Common myeloid progenitor, CD34-positive (primary cell): ENCODE measurements at regions not wholly inside any gene's neighbourhood (a gene's known extent, or its start where the extent isn't known, plus 50 kb on each side); places are given as distances from the start of the nearest gene placed in this dataset.

ENCODE experiments used
- CTCF ChIA-PET: fragments of 350-600 bp; sonication (Branson Sonifier 250); formaldehyde crosslinking; loops from one replicate; lab custom pipeline; 2021; ENCODE audit warnings: antibody characterized with exemption; lab: Charles Lee
- POLR2A ChIA-PET: fragments of 350-600 bp; sonication (Branson Sonifier 250); formaldehyde crosslinking; loops from one replicate; lab custom pipeline; 2021; ENCODE audit warnings: antibody characterized with exemption; lab: Charles Lee
- DNase-seq, 3 donors: peaks; one replicate each; pipeline versions ENCODE4 v3.0.0 to v3.0.0-alpha.2; 2013
- H3K27ac ChIP-seq, 2 experiments: 1 replicate in 1 of 2; 2 replicates in 1 of 2; pipeline ENCODE4 v1.7.0; 2013; ENCODE audit warnings: inconsistent platforms in 2 of 2, low read length in 2 of 2, mild to moderate bottlenecking in 2 of 2, low read depth in 1 of 2, moderate library complexity in 1 of 2; ENCODE audit not compliant: severe bottlenecking in 2 of 2, insufficient read depth in 1 of 2, poor library complexity in 1 of 2
- H3K27me3 ChIP-seq, 5 experiments: replicated peaks in 2 of 5; 1 replicate in 3 of 5; 2 replicates in 2 of 5; pipeline versions ENCODE4 v1.6.1 to v1.7.0; 2013; ENCODE audit warnings: low read length in 4 of 5, mild to moderate bottlenecking in 2 of 5, moderate library complexity in 2 of 5, inconsistent platforms in 1 of 5; ENCODE audit not compliant: insufficient read depth in 5 of 5, control insufficient read depth in 4 of 5
- H3K36me3 ChIP-seq, 4 experiments: 1 replicate in 2 of 4; 2 replicates in 2 of 4; pipeline versions ENCODE4 v1.6.1 to v1.7.0; 2013; ENCODE audit warnings: low read length in 3 of 4, control low read depth in 1 of 4, mild to moderate bottlenecking in 1 of 4; ENCODE audit not compliant: control insufficient read depth in 4 of 4, insufficient read depth in 4 of 4
- H3K4me1 ChIP-seq, 4 experiments: 1 replicate in 3 of 4; 2 replicates in 1 of 4; pipeline versions ENCODE4 v1.6.1 to v1.7.1; 2013; ENCODE audit warnings: low read length in 3 of 4, mild to moderate bottlenecking in 3 of 4, control low read depth in 1 of 4, inconsistent platforms in 1 of 4, moderate library complexity in 1 of 4; ENCODE audit not compliant: control insufficient read depth in 4 of 4, insufficient read depth in 4 of 4; ENCODE audit errors: control extremely low read depth in 1 of 4
- H3K4me3 ChIP-seq, 7 experiments: 1 replicate in 4 of 7; 2 replicates in 3 of 7; pipeline versions ENCODE4 v1.5.1 to v1.7.0; 2013; ENCODE audit warnings: mild to moderate bottlenecking in 7 of 7, low read length in 6 of 7, moderate library complexity in 6 of 7, inconsistent platforms in 2 of 7, low read depth in 2 of 7, control low read depth in 1 of 7; ENCODE audit not compliant: insufficient read depth in 4 of 7, control insufficient read depth in 1 of 7; ENCODE audit errors: extremely low read depth in 1 of 7
- H3K9me3 ChIP-seq, 5 experiments: 1 replicate in 4 of 5; 2 replicates in 1 of 5; pipeline versions ENCODE4 v1.6.1 to v1.7.1; 2013; ENCODE audit warnings: low read length in 4 of 5, mild to moderate bottlenecking in 2 of 5, inconsistent platforms in 1 of 5, low read depth in 1 of 5, moderate library complexity in 1 of 5; ENCODE audit not compliant: control insufficient read depth in 4 of 5, insufficient read depth in 2 of 5; ENCODE audit errors: control extremely low read depth in 1 of 5
- WGBS: methylation state at CpG from one replicate; pipeline ENCODE4 v1.1.5; 2013; ENCODE audit not compliant: insufficient coverage; 5-methylcytosine and 5-hydroxymethylcytosine counted together

GRCh38 chr11:45481026-45481425 lies 184.4 kb downstream of the CHST1 start:
- no peaks in the 10 kb centered on the region for H3K4me1 ChIP-seq
- CTCF ChIA-PET = no interaction called here
- H3K27ac ChIP-seq = no peak overlapping the region
- peaks cover 0 to 51% (median 14%) of the 10 kb centered on the region in 5 experiments for H3K27me3 ChIP-seq
- H3K9me3 ChIP-seq = no peaks in the 10 kb centered on the region
- DNase-seq = no peak
- no peaks in the 10 kb centered on the region for H3K36me3 ChIP-seq
- POLR2A ChIA-PET = no interaction called here
- H3K4me3 ChIP-seq = no peak overlapping the region
- WGBS = 68% methylated on average over 3 of the region's 3 CpGs

GRCh38 chr11:45477588-45477987 lies 187.8 kb downstream of the CHST1 start:
- Histone ChIP-seq H3K9me3 (no peaks in the 10 kb centered on the region), H3K27ac (no peak overlapping the region), H3K4me3 (no peak overlapping the region), H3K27me3 (peaks cover 0 to 35% (median 11%) of the 10 kb centered on the region in 5 experiments), H3K36me3 (no peaks in the 10 kb centered on the region), H3K4me1 (no peaks in the 10 kb centered on the region)
- POLR2A ChIA-PET = no interaction called here
- CTCF ChIA-PET = interaction anchor here (1.0 kb wide), 1 partner anchor 9 kb away, joined by 3 read pairs; no protein-coding TSS in a partner anchor
- WGBS = 88% methylated on average over 1 of the region's 1 CpG
- no peak for DNase-seq

GRCh38 chr11:45476126-45476525 lies 189.3 kb downstream of the CHST1 start:
- POLR2A ChIA-PET = no interaction called here
- H3K9me3 ChIP-seq = no peaks in the 10 kb centered on the region
- no peaks in the 10 kb centered on the region for H3K36me3 ChIP-seq
- CTCF ChIA-PET = interaction anchor here (1.2 kb wide), 1 partner anchor 9 kb away, joined by 4 read pairs; no protein-coding TSS in a partner anchor
- no peak overlapping the region for H3K27ac ChIP-seq
- 100% methylated on average over 1 of the region's 2 CpGs for WGBS
- H3K4me1 ChIP-seq = no peaks in the 10 kb centered on the region
- no peak for DNase-seq
- H3K27me3 ChIP-seq = peaks cover 0 to 23% (median 7%) of the 10 kb centered on the region in 5 experiments
- no peak overlapping the region for H3K4me3 ChIP-seq

- H3K4me3 ChIP-seq = no peak overlapping the region
- H3K36me3 ChIP-seq = no peaks in the 10 kb centered on the region
- no peak for DNase-seq
- H3K27me3 ChIP-seq = peaks cover 0 to 15% (median 7%) of the 10 kb centered on the region in 5 experiments
- H3K4me1 ChIP-seq = no peaks in the 10 kb centered on the region
- CTCF ChIA-PET = interaction anchor here (1.2 kb wide), 1 partner anchor 8 kb away, joined by 4 read pairs; no protein-coding TSS in a partner anchor
- no peak overlapping the region for H3K27ac ChIP-seq
- WGBS = 71% methylated on average over 2 of the region's 2 CpGs
- H3K9me3 ChIP-seq = no peaks in the 10 kb centered on the region
- POLR2A ChIA-PET = no interaction called here
Measured at GRCh38 chr11:45475173-45475572, 189.0 kb upstream of the SYT13 start.

GRCh38 chr11:45473341-45473895 lies 187.3 kb upstream of the SYT13 start:
- Histone ChIP-seq H3K4me1 (peaks cover 0 to under 1% (median under 1%) of the 10 kb centered on the region in 4 experiments), H3K9me3 (no peaks in the 10 kb centered on the region), H3K36me3 (no peaks in the 10 kb centered on the region), H3K27ac (no peak overlapping the region), H3K4me3 (no peak overlapping the region), H3K27me3 (peaks cover 0 to 9% (median 7%) of the 10 kb centered on the region in 5 experiments)
- no peak for DNase-seq
- ChIA-PET CTCF (no interaction called here), POLR2A (no interaction called here)
- WGBS = 88% methylated on average over 3 of the region's 3 CpGs

GRCh38 chr11:45472716-45473317 lies 186.7 kb upstream of the SYT13 start:
- Histone ChIP-seq H3K9me3 (no peaks in the 10 kb centered on the region), H3K36me3 (no peaks in the 10 kb centered on the region), H3K4me3 (no peak overlapping the region), H3K27ac (no peak overlapping the region), H3K4me1 (peaks cover 0 to 6% (median 4%) of the 10 kb centered on the region in 4 experiments), H3K27me3 (peaks cover 0 to 9% (median 5%) of the 10 kb centered on the region in 5 experiments)
- ChIA-PET CTCF (no interaction called here), POLR2A (no interaction called here)
- 80% methylated on average over 4 of the region's 14 CpGs for WGBS
- DNase-seq = no peak

- WGBS = 95% methylated on average over 3 of the region's 4 CpGs
- peaks cover 0 to 8% (median 0%) of the 10 kb centered on the region in 5 experiments for H3K27me3 ChIP-seq
- H3K36me3 ChIP-seq = no peaks in the 10 kb centered on the region
- ChIA-PET POLR2A (no interaction called here), CTCF (no interaction called here)
- H3K4me1 ChIP-seq = peaks cover 0 to 7% (median 4%) of the 10 kb centered on the region in 4 experiments
- H3K9me3 ChIP-seq = no peaks in the 10 kb centered on the region
- no peak overlapping the region for H3K4me3 ChIP-seq
- H3K27ac ChIP-seq = no peak overlapping the region
- no peak for DNase-seq
Measured at GRCh38 chr11:45471266-45471665, 185.1 kb upstream of the SYT13 start.
